ENCODE measurements at regions not wholly inside any gene's neighbourhood (a gene's known extent, or its start where the extent isn't known, plus 50 kb on each side); places are given as distances from the start of the nearest gene placed in this dataset.

GRCh38 chr7:70949862-70950261 is 182.1 kb upstream of the GALNT17 start:
- TF ChIP-seq CTCF (IDR thresholded peaks at IDR 0.05): no peak
- no peak for TF ChIP-seq POLR2A (IDR thresholded peaks at IDR 0.05)
- no peak for TF ChIP-seq POLR2AphosphoS5 (IDR thresholded peaks at IDR 0.05)
- no peak for TF ChIP-seq EP300 (IDR thresholded peaks at IDR 0.05)

Data from upper lobe of left lung (tissue), 4 donors.